MM.1S (cell line): ENCODE measurements at regions not wholly inside any gene's neighbourhood (a gene's known extent, or its start where the extent isn't known, plus 50 kb on each side); places are given as distances from the start of the nearest gene placed in this dataset.

Source experiments
- EZH2 ChIP-seq: fragments of 300-600 bp; sonication (generic); optimal IDR thresholded peaks from 2 replicates; pipeline ENCODE3; 2017; ENCODE audit warnings: low read depth, mild to moderate bottlenecking, antibody characterized with exemption, low read length, mixed read lengths
- EZH2phosphoT487 ChIP-seq: fragments of 300-600 bp; sonication (generic); IDR thresholded peaks from 2 replicates; pipeline ENCODE4 v1.6.1; 2018; ENCODE audit warnings: antibody characterized with exemption, low read length
- TF ChIP-seq, protein P1 (sequence below): fragments of 300-600 bp; sonication (generic); IDR thresholded peaks from 2 replicates; pipeline ENCODE4 v1.5.1; 2016; ENCODE audit warnings: antibody characterized with exemption, low read length, mixed read lengths

DNA sequence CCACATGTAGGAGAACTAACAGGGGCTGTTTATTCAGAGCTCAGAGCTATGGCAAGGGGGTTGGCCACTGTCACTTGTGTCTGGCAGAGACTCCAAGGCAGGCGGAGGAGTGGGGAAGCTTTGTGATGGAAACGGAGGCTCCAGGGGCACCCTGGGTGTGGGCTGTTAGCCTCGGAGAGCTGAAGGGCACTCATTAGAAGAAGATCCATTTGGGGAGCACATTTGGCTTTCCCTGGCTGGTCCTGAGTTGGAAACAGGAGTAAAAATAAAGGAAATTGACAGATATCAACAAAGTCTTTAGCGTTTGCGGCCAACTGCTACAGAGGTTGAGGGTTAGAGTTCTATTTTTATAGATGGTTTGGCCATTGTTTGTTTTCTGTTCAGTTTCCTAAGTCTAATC lies 288.3 kb upstream of the MKI67 start:
- TF ChIP-seq, protein P1, sequence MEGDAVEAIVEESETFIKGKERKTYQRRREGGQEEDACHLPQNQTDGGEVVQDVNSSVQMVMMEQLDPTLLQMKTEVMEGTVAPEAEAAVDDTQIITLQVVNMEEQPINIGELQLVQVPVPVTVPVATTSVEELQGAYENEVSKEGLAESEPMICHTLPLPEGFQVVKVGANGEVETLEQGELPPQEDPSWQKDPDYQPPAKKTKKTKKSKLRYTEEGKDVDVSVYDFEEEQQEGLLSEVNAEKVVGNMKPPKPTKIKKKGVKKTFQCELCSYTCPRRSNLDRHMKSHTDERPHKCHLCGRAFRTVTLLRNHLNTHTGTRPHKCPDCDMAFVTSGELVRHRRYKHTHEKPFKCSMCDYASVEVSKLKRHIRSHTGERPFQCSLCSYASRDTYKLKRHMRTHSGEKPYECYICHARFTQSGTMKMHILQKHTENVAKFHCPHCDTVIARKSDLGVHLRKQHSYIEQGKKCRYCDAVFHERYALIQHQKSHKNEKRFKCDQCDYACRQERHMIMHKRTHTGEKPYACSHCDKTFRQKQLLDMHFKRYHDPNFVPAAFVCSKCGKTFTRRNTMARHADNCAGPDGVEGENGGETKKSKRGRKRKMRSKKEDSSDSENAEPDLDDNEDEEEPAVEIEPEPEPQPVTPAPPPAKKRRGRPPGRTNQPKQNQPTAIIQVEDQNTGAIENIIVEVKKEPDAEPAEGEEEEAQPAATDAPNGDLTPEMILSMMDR: no peak
- TF ChIP-seq EZH2phosphoT487 (no peak), EZH2 (no peak)
